ENCODE measurements at regions not wholly inside any gene's neighbourhood (a gene's known extent, or its start where the extent isn't known, plus 50 kb on each side); places are given as distances from the start of the nearest gene placed in this dataset.

- H3K9ac ChIP-seq (ENCODE audit: insufficient read depth in 1 of 2, low read length in 2 of 2) = no peak overlapping the region
- peaks cover 0 to 7% (median 0%) of the 10 kb centered on the region in 4 donors for H3K9me3 ChIP-seq (ENCODE audit: control insufficient read depth in 4 of 4, insufficient read depth in 3 of 4, low read length in 3 of 4)
- no peaks in the 10 kb centered on the region for H3K36me3 ChIP-seq (ENCODE audit: control insufficient read depth in 4 of 4, insufficient read depth in 4 of 4, low read length in 4 of 4)
- ATAC-seq (ENCODE audit: insufficient read depth, low FRiP score) (no peak), DNase-seq (no peak)
- no peaks in the 10 kb centered on the region for H3K4me1 ChIP-seq (ENCODE audit: control insufficient read depth in 5 of 5, insufficient read depth in 5 of 5, low read length in 5 of 5)
- no peak overlapping the region for H3K27ac ChIP-seq (ENCODE audit: low read depth in 1 of 2, low read length in 1 of 2)
- H3K27me3 ChIP-seq (ENCODE audit: control insufficient read depth in 3 of 3, insufficient read depth in 3 of 3, low read length in 2 of 3) = no peaks in the 10 kb centered on the region
- whole genome bisulfite sequencing, 2 donors = 80% methylated on average over 6 of the region's 6 CpGs
- no peak overlapping the region for H3K4me3 ChIP-seq
- TF ChIP-seq CTCF (IDR thresholded peaks at IDR 0.05; ENCODE audit: control extremely low read depth, extremely low read depth) = no peak
Measured at GRCh38 chr3:102841866-102842265, 407.1 kb downstream of the ZPLD1 start.

GRCh38 chr3:102866845-102867244 is 432.0 kb downstream of the ZPLD1 start:
- no peak for DNase-seq
- no peak overlapping the region for H3K9ac ChIP-seq (ENCODE audit: insufficient read depth in 1 of 2, low read length in 2 of 2)
- H3K36me3 ChIP-seq (ENCODE audit: control insufficient read depth in 4 of 4, insufficient read depth in 4 of 4, low read length in 4 of 4) = no peaks in the 10 kb centered on the region
- H3K27ac ChIP-seq (ENCODE audit: low read depth in 1 of 2, low read length in 1 of 2) = no peak overlapping the region
- no peak for TF ChIP-seq CTCF (IDR thresholded peaks at IDR 0.05; ENCODE audit: control extremely low read depth, extremely low read depth)
- 82 to 93% methylated on average over 2 of the region's 2 CpGs for WGBS, 2 donors
- H3K27me3 ChIP-seq (ENCODE audit: control insufficient read depth in 3 of 3, insufficient read depth in 3 of 3, low read length in 2 of 3) = no peaks in the 10 kb centered on the region
- H3K4me1 ChIP-seq (ENCODE audit: control insufficient read depth in 5 of 5, insufficient read depth in 5 of 5, low read length in 5 of 5) = no peaks in the 10 kb centered on the region
- H3K4me3 ChIP-seq = no peak overlapping the region
- ATAC-seq (ENCODE audit: insufficient read depth, low FRiP score) = no peak
- no peaks in the 10 kb centered on the region for H3K9me3 ChIP-seq (ENCODE audit: control insufficient read depth in 4 of 4, insufficient read depth in 3 of 4, low read length in 3 of 4)

GRCh38 chr3:102883515-102883914 is 448.7 kb downstream of the ZPLD1 start:
- no peaks in the 10 kb centered on the region for H3K4me1 ChIP-seq (ENCODE audit: control insufficient read depth in 5 of 5, insufficient read depth in 5 of 5, low read length in 5 of 5)
- H3K9ac ChIP-seq (ENCODE audit: insufficient read depth in 1 of 2, low read length in 2 of 2) = no peak overlapping the region
- no peaks in the 10 kb centered on the region for H3K27me3 ChIP-seq (ENCODE audit: control insufficient read depth in 3 of 3, insufficient read depth in 3 of 3, low read length in 2 of 3)
- no peaks in the 10 kb centered on the region for H3K36me3 ChIP-seq (ENCODE audit: control insufficient read depth in 4 of 4, insufficient read depth in 4 of 4, low read length in 4 of 4)
- peaks cover 0 to 2% (median 0%) of the 10 kb centered on the region in 4 donors for H3K9me3 ChIP-seq (ENCODE audit: control insufficient read depth in 4 of 4, insufficient read depth in 3 of 4, low read length in 3 of 4)
- no peak overlapping the region for H3K27ac ChIP-seq (ENCODE audit: low read depth in 1 of 2, low read length in 1 of 2)
- WGBS, 2 donors = 77 to 80% methylated on average over 2 of the region's 2 CpGs
- no peak overlapping the region for H3K4me3 ChIP-seq
- TF ChIP-seq CTCF (IDR thresholded peaks at IDR 0.05; ENCODE audit: control extremely low read depth, extremely low read depth) = no peak
- ATAC-seq (ENCODE audit: insufficient read depth, low FRiP score) = no peak
- DNase-seq = no peak

GRCh38 chr3:102885289-102885688 is 450.5 kb downstream of the ZPLD1 start:
- Histone ChIP-seq H3K4me1 (ENCODE audit: control insufficient read depth in 5 of 5, insufficient read depth in 5 of 5, low read length in 5 of 5) (no peaks in the 10 kb centered on the region), H3K27ac (ENCODE audit: low read depth in 1 of 2, low read length in 1 of 2) (no peak overlapping the region), H3K9ac (ENCODE audit: insufficient read depth in 1 of 2, low read length in 2 of 2) (no peak overlapping the region), H3K27me3 (ENCODE audit: control insufficient read depth in 3 of 3, insufficient read depth in 3 of 3, low read length in 2 of 3) (no peaks in the 10 kb centered on the region), H3K4me3 (no peak overlapping the region), H3K36me3 (ENCODE audit: control insufficient read depth in 4 of 4, insufficient read depth in 4 of 4, low read length in 4 of 4) (no peaks in the 10 kb centered on the region), H3K9me3 (ENCODE audit: control insufficient read depth in 4 of 4, insufficient read depth in 3 of 4, low read length in 3 of 4) (peaks cover 0 to 2% (median 0%) of the 10 kb centered on the region in 4 donors)
- ATAC-seq (ENCODE audit: insufficient read depth, low FRiP score) = no peak
- TF ChIP-seq CTCF (IDR thresholded peaks at IDR 0.05; ENCODE audit: control extremely low read depth, extremely low read depth) = no peak
- 83 to 91% methylated on average over 1 of the region's 1 CpG for WGBS, 2 donors
- no peak for DNase-seq

All from lung (tissue), 11 donors.